ENCODE measurements at regions not wholly inside any gene's neighbourhood (a gene's known extent, or its start where the extent isn't known, plus 50 kb on each side); places are given as distances from the start of the nearest gene placed in this dataset.

- WGBS (ENCODE audit: extremely low coverage, insufficient read length, low lambda C conversion rate) = no CpG with 5 or more reads among the region's 1 CpG
- no peak overlapping the region for H3K4ac ChIP-seq (ENCODE audit: low read depth, low read length)
- H3K4me2 ChIP-seq (ENCODE audit: insufficient read depth, insufficient read length, low read length) = no peak overlapping the region
- H4K20me1 ChIP-seq (ENCODE audit: control insufficient read depth, insufficient read depth, insufficient read length) = no peaks in the 10 kb centered on the region
- Mint-ChIP-seq H3K36me3 (ENCODE audit: insufficient read depth in 1 of 3, low read depth in 3 of 3) (no peaks in the 10 kb centered on the region), H3K27ac (peak overlapping the region; percentile 73 to 93 (median 92); a peak in 5 of 7 replicates), H3K27me3 (ENCODE audit: low read depth) (no peaks in the 10 kb centered on the region), H3K4me3 (no peak overlapping the region), H3K4me1 (peaks cover 27% of the 10 kb centered on the region in 2 experiments), H3K9me3 (no peaks in the 10 kb centered on the region)
- H3K23ac ChIP-seq (ENCODE audit: insufficient read length, low read depth, low read length) = no peak overlapping the region
- H3K9ac ChIP-seq (ENCODE audit: extremely low read depth, insufficient read length, low read length) = no peak overlapping the region
- H4K5ac ChIP-seq (ENCODE audit: insufficient read length, low read depth, low read length) = no peak overlapping the region
- no peak overlapping the region for H2BK12ac ChIP-seq (ENCODE audit: insufficient read length, low read depth, low read length)
- 0 out of 2 replicates have a peak, but pooled peaks cover 2% of the 10 kb centered on the region for H3K4me1 ChIP-seq (ENCODE audit: insufficient read depth, low read length)
- no peak overlapping the region for H2AFZ ChIP-seq (ENCODE audit: low read length)
- DNase-seq = no peak
- no peaks in the 10 kb centered on the region for H3K27me3 ChIP-seq (ENCODE audit: insufficient read depth, low read length)
- H4K91ac ChIP-seq (ENCODE audit: insufficient read length, low read depth, low read length) = no peak overlapping the region
- H2BK5ac ChIP-seq (ENCODE audit: insufficient read length, low read length) = no peak overlapping the region
- H4K8ac ChIP-seq (replicated peaks; ENCODE audit: insufficient read length, low read depth, low read length) = no peak overlapping the region
- H3K79me1 ChIP-seq (ENCODE audit: insufficient read depth, low read depth, low read length, poor library complexity, severe bottlenecking) = no peaks in the 10 kb centered on the region
- H3T11ph ChIP-seq (ENCODE audit: low read length) = no peak overlapping the region
- H3K14ac ChIP-seq (ENCODE audit: insufficient read depth, low read length) = no peak overlapping the region
- TF ChIP-seq, protein P1, sequence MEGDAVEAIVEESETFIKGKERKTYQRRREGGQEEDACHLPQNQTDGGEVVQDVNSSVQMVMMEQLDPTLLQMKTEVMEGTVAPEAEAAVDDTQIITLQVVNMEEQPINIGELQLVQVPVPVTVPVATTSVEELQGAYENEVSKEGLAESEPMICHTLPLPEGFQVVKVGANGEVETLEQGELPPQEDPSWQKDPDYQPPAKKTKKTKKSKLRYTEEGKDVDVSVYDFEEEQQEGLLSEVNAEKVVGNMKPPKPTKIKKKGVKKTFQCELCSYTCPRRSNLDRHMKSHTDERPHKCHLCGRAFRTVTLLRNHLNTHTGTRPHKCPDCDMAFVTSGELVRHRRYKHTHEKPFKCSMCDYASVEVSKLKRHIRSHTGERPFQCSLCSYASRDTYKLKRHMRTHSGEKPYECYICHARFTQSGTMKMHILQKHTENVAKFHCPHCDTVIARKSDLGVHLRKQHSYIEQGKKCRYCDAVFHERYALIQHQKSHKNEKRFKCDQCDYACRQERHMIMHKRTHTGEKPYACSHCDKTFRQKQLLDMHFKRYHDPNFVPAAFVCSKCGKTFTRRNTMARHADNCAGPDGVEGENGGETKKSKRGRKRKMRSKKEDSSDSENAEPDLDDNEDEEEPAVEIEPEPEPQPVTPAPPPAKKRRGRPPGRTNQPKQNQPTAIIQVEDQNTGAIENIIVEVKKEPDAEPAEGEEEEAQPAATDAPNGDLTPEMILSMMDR (conservative IDR thresholded peaks at IDR 0.05) = no peak
- no peak overlapping the region for H2BK120ac ChIP-seq (ENCODE audit: low read depth, low read length, poor library complexity, severe bottlenecking)
- H3K23me2 ChIP-seq (ENCODE audit: insufficient read length, low read depth, low read length, poor library complexity, severe bottlenecking) = no peaks in the 10 kb centered on the region
- H2BK20ac ChIP-seq (ENCODE audit: low read depth, low read length, poor library complexity, severe bottlenecking) = no peak overlapping the region
- H3K27ac ChIP-seq (ENCODE audit: insufficient read length, low read depth, low read length) = no peak overlapping the region
- no peak overlapping the region for H3K18ac ChIP-seq (ENCODE audit: insufficient read length, low read depth, low read length)
- H2BK15ac ChIP-seq (ENCODE audit: low read depth, low read length) = no peak overlapping the region
- no peak overlapping the region for H3K56ac ChIP-seq (ENCODE audit: insufficient read length, low read depth, low read length)
- H3K79me2 ChIP-seq (ENCODE audit: insufficient read depth, low read length) = no peaks in the 10 kb centered on the region
- H3K9me3 ChIP-seq (ENCODE audit: control insufficient read depth, low read depth, low read length) = no peaks in the 10 kb centered on the region
- no peak overlapping the region for H2AK5ac ChIP-seq (ENCODE audit: insufficient read length, low read length)
These were observed 120.4 kb upstream of the LRIG3 start for GRCh38 chr12:59040656-59041055.
